DOHH2 (cell line): ENCODE measurements at regions not wholly inside any gene's neighbourhood (a gene's known extent, or its start where the extent isn't known, plus 50 kb on each side); places are given as distances from the start of the nearest gene placed in this dataset.

Experiments
- CTCF ChIP-seq: fragments of 200-600 bp; sonication (generic); IDR thresholded peaks from one replicate; pipeline ENCODE4 v1.5.1; 2014; ENCODE audit warnings: antibody characterized with exemption, mild to moderate bottlenecking, low read depth, low read length; ENCODE audit not compliant: poor library complexity, severe bottlenecking
- EZH2phosphoT487 ChIP-seq: fragments of 200-600 bp; sonication (generic); IDR thresholded peaks from 2 replicates; pipeline ENCODE4 v1.6.1; 2017; ENCODE audit warnings: borderline replicate concordance, mild to moderate bottlenecking, antibody characterized with exemption, low read length, moderate library complexity, mixed read lengths

- no peak for TF ChIP-seq CTCF
- TF ChIP-seq EZH2phosphoT487: no peak
These were observed 123.1 kb upstream of the STXBP5 start for GRCh38 chr6:147081076-147081609.
